ENCODE measurements at regions not wholly inside any gene's neighbourhood (a gene's known extent, or its start where the extent isn't known, plus 50 kb on each side); places are given as distances from the start of the nearest gene placed in this dataset.
"Not testable (repeated sequence)": the region's sequence is repeated elsewhere in the genome, so short reads cannot be mapped to it uniquely, and the experiment has no call there.

GRCh38 chr21:28167366-28167765, 825.3 kb downstream of the LTN1 start:
- Histone ChIP-seq H3K36me3 (ENCODE audit: control insufficient read depth, insufficient read depth, low read length) (no peaks in the 10 kb centered on the region), H3K4me3 (replicated peaks; ENCODE audit: low read depth, low read length) (no peak overlapping the region), H3K27me3 (replicated peaks; ENCODE audit: control insufficient read depth, insufficient read depth, low read length) (no peaks in the 10 kb centered on the region)
- no peak for TF ChIP-seq CTCF (IDR thresholded peaks at IDR 0.05; ENCODE audit: insufficient read depth, low read length, poor library complexity, severe bottlenecking)
- no peak for DNase-seq (ENCODE audit: extremely low read depth, insufficient read length)

- not testable (repeated sequence) for H3K36me3 ChIP-seq (ENCODE audit: control insufficient read depth, insufficient read depth, low read length); H3K4me3 ChIP-seq (replicated peaks; ENCODE audit: low read depth, low read length); DNase-seq (ENCODE audit: extremely low read depth, insufficient read length); H3K27me3 ChIP-seq (replicated peaks; ENCODE audit: control insufficient read depth, insufficient read depth, low read length)
Observed at GRCh38 chr21:28164519-28164918, 828.2 kb downstream of the LTN1 start.

GRCh38 chr21:28162052-28162451, 830.6 kb downstream of the LTN1 start:
- not testable (repeated sequence) for H3K27me3 ChIP-seq (replicated peaks; ENCODE audit: control insufficient read depth, insufficient read depth, low read length); DNase-seq (ENCODE audit: extremely low read depth, insufficient read length); H3K4me3 ChIP-seq (replicated peaks; ENCODE audit: low read depth, low read length); H3K36me3 ChIP-seq (ENCODE audit: control insufficient read depth, insufficient read depth, low read length)

- Histone ChIP-seq H3K27me3 (replicated peaks; ENCODE audit: control insufficient read depth, insufficient read depth, low read length) (no peaks in the 10 kb centered on the region), H3K4me3 (replicated peaks; ENCODE audit: low read depth, low read length) (no peak overlapping the region), H3K36me3 (ENCODE audit: control insufficient read depth, insufficient read depth, low read length) (no peaks in the 10 kb centered on the region)
- TF ChIP-seq CTCF (IDR thresholded peaks at IDR 0.05; ENCODE audit: insufficient read depth, low read length, poor library complexity, severe bottlenecking) = no peak
- no peak for DNase-seq (ENCODE audit: extremely low read depth, insufficient read length)
Observed at GRCh38 chr21:28160378-28160777, 832.3 kb downstream of the LTN1 start.

- H3K27me3 ChIP-seq (replicated peaks; ENCODE audit: control insufficient read depth, insufficient read depth, low read length) = no peaks in the 10 kb centered on the region
- TF ChIP-seq CTCF (IDR thresholded peaks at IDR 0.05; ENCODE audit: insufficient read depth, low read length, poor library complexity, severe bottlenecking) = no peak
- no peak for DNase-seq (ENCODE audit: extremely low read depth, insufficient read length)
- no peak overlapping the region for H3K4me3 ChIP-seq (replicated peaks; ENCODE audit: low read depth, low read length)
- no peaks in the 10 kb centered on the region for H3K36me3 ChIP-seq (ENCODE audit: control insufficient read depth, insufficient read depth, low read length)
Observed at GRCh38 chr21:28159396-28159795, 833.3 kb downstream of the LTN1 start.

GRCh38 chr21:28156590-28156989, 836.1 kb downstream of the LTN1 start:
- no peak for DNase-seq (ENCODE audit: extremely low read depth, insufficient read length)
- Histone ChIP-seq H3K4me3 (replicated peaks; ENCODE audit: low read depth, low read length) (no peak overlapping the region), H3K27me3 (replicated peaks; ENCODE audit: control insufficient read depth, insufficient read depth, low read length) (no peaks in the 10 kb centered on the region), H3K36me3 (ENCODE audit: control insufficient read depth, insufficient read depth, low read length) (no peaks in the 10 kb centered on the region)
- no peak for TF ChIP-seq CTCF (IDR thresholded peaks at IDR 0.05; ENCODE audit: insufficient read depth, low read length, poor library complexity, severe bottlenecking)

GRCh38 chr21:28154121-28154520, 838.6 kb downstream of the LTN1 start:
- Histone ChIP-seq H3K4me3 (replicated peaks; ENCODE audit: low read depth, low read length) (no peak overlapping the region), H3K36me3 (ENCODE audit: control insufficient read depth, insufficient read depth, low read length) (no peaks in the 10 kb centered on the region), H3K27me3 (replicated peaks; ENCODE audit: control insufficient read depth, insufficient read depth, low read length) (no peaks in the 10 kb centered on the region)
- no peak for DNase-seq (ENCODE audit: extremely low read depth, insufficient read length)
- TF ChIP-seq CTCF (IDR thresholded peaks at IDR 0.05; ENCODE audit: insufficient read depth, low read length, poor library complexity, severe bottlenecking) = no peak
